LoVo (cell line): ENCODE measurements at regions not wholly inside any gene's neighbourhood (a gene's known extent, or its start where the extent isn't known, plus 50 kb on each side); places are given as distances from the start of the nearest gene placed in this dataset.

Experiments used
- DNase-seq: peaks from one replicate; pipeline ENCODE4 v3.0.0-alpha.2; 2016; ENCODE audit warnings: low spot score

- DNase-seq = no peak
These were observed 56.8 kb upstream of the GRIA4 start for GRCh38 chr11:105553025-105553424.

GRCh38 chr11:105548359-105548758, 61.5 kb upstream of the GRIA4 start:
- DNase-seq = no peak

GRCh38 chr11:105538588-105538987, 71.3 kb upstream of the GRIA4 start:
- DNase-seq = no peak

- no peak for DNase-seq
These were observed 72.3 kb upstream of the GRIA4 start for GRCh38 chr11:105537531-105537930.

- DNase-seq = no peak
These were observed 85.6 kb upstream of the GRIA4 start for GRCh38 chr11:105524286-105524685.

- DNase-seq = no peak
These were observed 89.0 kb upstream of the GRIA4 start for GRCh38 chr11:105520706-105521345.

GRCh38 chr11:105507496-105508254, 102.2 kb upstream of the GRIA4 start:
- DNase-seq = no peak

GRCh38 chr11:105492010-105492409, 117.9 kb upstream of the GRIA4 start:
- DNase-seq = no peak

GRCh38 chr11:105491394-105491793, 118.5 kb upstream of the GRIA4 start:
- no peak for DNase-seq

- DNase-seq = no peak
These were observed 119.5 kb upstream of the GRIA4 start for GRCh38 chr11:105490333-105490732.

- no peak for DNase-seq
These were observed 120.4 kb upstream of the GRIA4 start for GRCh38 chr11:105489446-105489845.

- DNase-seq = no peak
These were observed 122.9 kb upstream of the GRIA4 start for GRCh38 chr11:105486929-105487328.

- no peak for DNase-seq
These were observed 139.9 kb upstream of the GRIA4 start for GRCh38 chr11:105469931-105470330.

- no peak for DNase-seq
These were observed 141.7 kb upstream of the GRIA4 start for GRCh38 chr11:105468154-105468553.

GRCh38 chr11:105466582-105467228, 143.2 kb upstream of the GRIA4 start:
- DNase-seq = no peak

- no peak for DNase-seq
These were observed 151.8 kb upstream of the GRIA4 start for GRCh38 chr11:105458071-105458470.

- no peak for DNase-seq
These were observed 152.9 kb upstream of the GRIA4 start for GRCh38 chr11:105456950-105457349.

GRCh38 chr11:105449100-105449734, 160.7 kb upstream of the GRIA4 start:
- DNase-seq = no peak

- DNase-seq = no peak
These were observed 161.2 kb upstream of the GRIA4 start for GRCh38 chr11:105448703-105449079.

GRCh38 chr11:105447936-105448702, 161.8 kb upstream of the GRIA4 start:
- no peak for DNase-seq

- no peak for DNase-seq
These were observed 166.2 kb upstream of the GRIA4 start for GRCh38 chr11:105443623-105444022.
